ENCODE measurements at regions not wholly inside any gene's neighbourhood (a gene's known extent, or its start where the extent isn't known, plus 50 kb on each side); places are given as distances from the start of the nearest gene placed in this dataset.

DNA sequence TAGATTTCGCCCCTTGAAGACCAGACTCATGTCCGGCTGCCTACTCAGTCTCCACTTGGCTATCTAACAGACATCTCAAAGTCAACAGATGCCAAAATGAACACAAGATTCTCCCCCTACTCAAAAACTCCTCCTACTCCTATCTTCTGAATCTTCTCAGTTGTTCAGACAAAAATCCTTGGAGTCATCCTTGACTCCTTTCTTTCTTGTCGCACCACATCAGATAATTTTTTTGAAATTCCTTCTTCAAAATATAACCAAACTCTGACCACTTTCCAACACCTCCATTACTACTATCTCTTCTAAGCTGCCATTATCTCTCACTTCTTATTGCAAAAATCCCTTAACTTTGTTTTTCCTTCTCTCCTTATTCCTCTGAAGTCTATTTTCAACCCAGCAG is 141.9 kb upstream of the SLC7A14 start:
- DNase-seq = no peak

GRCh38 chr3:170726976-170727661 is 141.2 kb upstream of the SLC7A14 start:
- no peak for DNase-seq

- no peak for DNase-seq
These were observed 139.4 kb upstream of the SLC7A14 start for GRCh38 chr3:170725285-170725731.

DNA sequence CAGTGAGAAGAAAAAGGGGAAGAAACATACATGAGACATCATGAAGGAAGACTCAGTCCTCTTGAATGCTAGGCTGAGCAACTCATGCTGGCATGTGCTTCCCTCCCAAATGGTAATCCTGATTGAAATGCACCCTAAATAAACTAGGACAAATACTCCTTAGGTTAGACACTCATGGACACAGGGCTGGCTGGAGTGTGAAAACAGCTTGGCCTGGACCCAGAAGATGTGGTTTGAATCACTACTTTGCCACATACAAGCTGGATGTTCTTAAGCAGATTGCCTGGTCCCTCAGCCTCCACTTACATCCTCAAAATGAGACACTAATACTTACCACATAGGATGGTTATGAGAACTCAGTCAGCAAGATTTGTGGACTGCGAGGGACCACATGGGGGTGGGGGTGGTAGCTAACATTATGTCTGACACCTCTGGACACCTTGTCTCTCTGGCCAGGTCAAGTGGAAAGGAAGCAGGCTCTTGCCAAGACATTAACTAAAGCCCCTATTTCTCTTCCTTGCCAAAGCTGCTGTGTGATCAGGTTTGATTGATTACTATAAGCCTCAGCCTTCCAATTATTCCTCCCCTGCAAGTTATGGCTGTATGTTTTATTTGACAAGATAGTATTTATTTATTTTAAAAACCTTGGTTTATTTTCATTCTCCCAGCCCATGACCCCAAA is 138.9 kb upstream of the SLC7A14 start:
- no peak for DNase-seq

DNA sequence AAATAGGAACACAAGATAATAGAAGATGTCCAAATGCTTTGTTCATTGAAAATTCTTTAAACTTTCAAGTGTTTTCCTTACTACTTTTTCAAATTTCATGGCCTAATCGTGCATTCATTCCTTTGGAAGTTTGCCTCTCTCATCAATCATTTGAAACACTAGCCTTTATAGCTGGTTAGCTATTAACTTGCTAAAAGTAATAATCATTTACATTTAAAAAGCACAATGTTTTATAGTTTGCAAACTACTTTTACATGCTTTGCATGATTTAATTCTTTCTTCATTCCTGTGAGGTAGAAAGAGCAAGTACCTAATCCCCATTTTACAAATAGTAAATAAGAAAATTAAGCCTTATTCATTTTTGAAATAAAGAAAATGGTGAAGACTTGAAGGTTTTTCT is 137.4 kb upstream of the SLC7A14 start:
- no peak for DNase-seq

GRCh38 chr3:170721563-170721962 is 135.7 kb upstream of the SLC7A14 start:
- no peak for DNase-seq

DNA sequence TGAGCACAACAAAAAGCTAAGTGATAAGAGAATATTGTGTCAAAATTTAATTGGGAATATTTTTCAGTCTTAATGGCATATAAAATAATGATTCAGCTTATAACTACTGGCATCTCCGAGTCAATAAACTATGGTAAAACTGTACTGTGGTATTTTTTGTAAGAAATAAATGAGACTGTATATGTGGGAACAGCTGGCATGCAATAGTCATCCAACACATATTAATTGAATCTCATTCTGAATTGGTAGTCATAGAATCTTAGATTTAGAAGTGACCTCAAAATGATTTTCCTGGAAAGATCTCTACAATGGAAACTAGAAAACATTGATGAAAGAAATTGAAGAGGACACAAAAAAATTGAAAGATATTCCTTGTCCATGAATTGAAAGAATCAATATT is 133.4 kb upstream of the SLC7A14 start:
- no peak for DNase-seq

DNA sequence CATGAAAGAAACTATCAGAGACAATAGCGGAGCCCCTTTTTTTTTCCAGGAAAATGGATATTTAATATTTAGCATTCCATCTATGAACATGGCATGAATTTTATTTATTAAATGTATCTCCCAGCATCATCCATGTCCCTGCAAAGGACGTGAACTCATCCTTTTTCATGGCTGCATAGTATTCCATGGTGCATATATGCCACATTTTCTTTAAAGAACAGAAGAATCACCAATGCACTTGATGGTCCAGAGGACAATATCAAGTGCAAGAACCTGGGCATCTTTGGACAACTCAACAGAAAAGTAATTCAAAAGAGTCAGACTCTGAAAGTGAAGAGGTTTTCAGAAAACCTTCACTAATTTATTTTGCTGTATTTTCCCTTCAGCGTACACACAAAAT is 133.0 kb upstream of the SLC7A14 start:
- DNase-seq = no peak

DNA sequence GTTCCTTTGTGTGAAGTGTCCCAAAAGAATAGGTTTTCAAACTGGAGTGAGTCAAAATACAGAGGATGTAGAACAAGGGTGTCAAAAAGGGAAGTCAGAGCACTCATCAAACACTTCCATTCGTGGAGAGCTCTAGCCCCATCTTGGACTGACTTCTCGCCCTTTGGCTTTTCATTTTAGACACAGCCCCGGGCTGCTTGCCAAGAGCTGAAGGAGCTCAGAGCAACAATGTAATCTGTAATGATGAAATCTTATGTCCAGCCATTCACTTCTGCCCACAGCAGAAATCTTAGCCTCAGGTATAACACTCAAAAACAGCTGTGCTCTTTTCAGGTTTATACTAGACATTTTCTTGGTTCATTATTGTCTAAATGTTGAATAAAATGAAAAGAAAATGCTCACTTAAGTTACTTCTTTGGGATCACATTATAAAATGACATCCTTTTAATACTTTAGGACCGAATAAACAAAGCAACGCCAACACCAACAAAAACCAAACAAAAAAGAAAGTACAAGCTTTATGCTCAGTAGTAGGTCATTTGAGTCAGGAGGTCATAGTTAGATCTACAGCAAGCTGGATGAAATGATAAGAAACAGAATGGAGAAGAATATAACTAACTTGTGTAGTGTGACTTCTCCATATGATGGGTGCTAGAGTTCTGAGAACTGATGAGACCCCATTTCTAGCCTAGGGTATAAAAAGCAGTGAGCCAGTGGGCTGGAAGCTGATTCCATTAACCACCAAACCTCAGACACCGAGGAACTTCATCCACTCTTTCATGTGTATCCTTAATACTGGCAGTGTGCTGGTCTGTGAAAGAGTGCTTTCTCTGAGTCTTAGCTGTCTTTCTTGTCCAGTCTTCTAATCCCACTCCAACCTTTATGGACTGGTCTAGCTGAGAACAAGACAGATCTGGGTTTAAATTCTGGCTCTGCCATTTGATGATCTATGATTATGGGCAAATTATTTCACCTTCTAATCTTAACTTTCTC is 131.8 kb upstream of the SLC7A14 start:
- DNase-seq = no peak

DNA sequence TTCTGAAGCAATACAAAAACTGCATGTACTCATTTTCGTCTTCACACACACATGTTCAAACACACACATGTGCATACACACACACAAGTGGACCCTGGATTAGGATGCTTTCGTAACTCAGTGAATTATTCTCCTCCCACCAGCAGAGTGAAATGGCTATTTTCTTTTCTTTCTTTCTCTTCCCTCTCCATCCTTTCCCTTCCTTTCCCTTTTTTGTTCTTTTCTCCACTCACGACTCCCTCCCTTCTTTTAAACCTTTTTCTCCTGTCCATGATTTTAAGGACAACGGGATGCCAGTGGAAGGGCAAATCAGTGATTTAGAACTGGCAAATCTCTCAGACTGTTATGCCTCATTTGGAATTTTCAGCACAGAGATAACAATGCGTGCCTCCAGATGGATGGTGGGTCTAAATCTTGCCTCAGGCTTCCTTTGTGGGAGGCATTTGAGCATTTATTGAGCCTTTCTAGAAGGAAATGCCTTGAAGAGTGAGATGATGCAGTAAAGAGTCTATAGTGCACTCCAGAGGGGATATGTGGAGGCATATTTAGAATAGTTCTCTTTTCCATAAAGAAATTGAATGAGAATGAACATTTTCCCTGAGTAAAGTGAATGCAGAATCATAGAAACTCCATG is 130.4 kb upstream of the SLC7A14 start:
- no peak for DNase-seq

GRCh38 chr3:170714562-170715535 is 129.0 kb upstream of the SLC7A14 start:
- DNase-seq = no peak

GRCh38 chr3:170714122-170714521 is 128.2 kb upstream of the SLC7A14 start:
- DNase-seq = no peak

DNA sequence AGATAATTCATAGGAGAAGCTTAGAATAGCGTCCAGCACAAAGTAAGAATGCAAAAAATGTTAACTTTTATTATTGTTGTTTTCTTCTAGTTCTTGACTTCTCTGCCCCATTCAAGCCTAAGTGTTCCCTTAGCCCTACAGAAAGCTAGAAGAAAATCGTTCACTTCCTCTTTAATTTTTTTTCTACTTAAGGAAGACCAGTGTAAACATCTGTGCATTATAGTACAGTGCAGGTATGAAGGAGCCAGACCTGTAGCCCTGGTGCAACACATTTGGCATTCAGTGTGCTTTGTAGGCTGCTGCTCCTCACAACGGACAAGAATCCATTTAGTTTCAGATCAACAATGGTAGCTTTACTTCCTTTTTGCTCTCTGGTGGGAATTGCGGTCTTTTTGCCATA is 127.8 kb upstream of the SLC7A14 start:
- DNase-seq = no peak

DNA sequence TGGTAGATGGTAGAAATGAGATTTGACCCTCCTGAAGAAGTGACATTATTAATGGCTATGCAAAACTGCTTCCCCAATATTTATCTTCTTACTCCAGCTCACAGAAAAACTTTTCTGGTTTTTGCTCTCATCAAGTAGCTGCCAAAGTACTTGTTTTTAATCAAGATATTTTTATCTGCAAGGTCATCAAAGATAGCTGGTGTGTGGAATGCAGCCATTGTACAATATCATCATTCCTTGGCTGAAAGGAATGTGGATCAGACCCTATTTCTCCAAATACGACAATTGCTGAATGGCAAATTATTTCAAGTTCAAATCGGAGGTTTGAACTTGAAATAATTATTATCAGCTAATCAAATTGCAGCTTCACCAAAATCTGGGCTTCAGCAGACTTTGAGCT is 126.9 kb upstream of the SLC7A14 start:
- DNase-seq = no peak

- DNase-seq = no peak
These were observed 126.5 kb upstream of the SLC7A14 start for GRCh38 chr3:170712336-170712735.

DNA sequence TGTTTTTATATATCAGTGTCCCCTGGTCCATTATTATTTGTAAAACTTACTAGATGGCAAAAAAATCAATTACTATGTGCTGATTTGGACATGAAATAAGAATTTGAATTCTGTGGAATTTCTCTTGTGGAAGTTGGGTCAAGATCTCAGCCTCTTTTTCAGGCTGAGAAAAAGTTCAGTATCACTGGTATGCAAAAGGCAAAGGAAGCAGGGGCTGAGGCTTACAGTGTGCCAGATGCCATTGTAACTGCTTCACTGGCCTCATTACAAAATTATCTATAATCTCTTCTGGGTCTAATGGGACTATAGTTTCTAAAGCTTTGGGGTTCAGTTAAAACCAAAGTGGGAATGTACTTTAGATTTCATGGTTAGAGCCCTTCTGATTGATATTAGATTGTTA is 125.9 kb upstream of the SLC7A14 start:
- no peak for DNase-seq

DNA sequence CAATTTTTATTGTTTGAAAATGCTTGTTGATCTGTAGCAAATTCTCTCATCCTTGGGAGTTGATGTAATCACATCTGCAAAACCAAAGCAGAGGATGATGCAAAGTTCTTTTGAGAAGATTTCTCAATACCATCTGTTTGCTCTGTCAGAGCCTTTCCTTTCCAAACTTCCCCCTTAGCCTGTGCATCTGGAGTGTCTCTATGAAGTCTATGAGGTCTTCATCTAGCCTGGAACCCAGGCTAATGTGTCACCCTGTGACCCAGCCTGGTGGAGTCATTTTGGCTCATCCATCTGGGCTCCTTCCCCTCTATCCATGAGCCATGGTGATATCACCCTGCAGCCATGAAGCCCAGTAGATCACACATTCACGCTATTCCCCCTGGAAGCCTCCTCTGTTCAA is 123.2 kb upstream of the SLC7A14 start:
- DNase-seq = no peak

GRCh38 chr3:170707899-170708298 is 122.0 kb upstream of the SLC7A14 start:
- DNase-seq = no peak

DNA sequence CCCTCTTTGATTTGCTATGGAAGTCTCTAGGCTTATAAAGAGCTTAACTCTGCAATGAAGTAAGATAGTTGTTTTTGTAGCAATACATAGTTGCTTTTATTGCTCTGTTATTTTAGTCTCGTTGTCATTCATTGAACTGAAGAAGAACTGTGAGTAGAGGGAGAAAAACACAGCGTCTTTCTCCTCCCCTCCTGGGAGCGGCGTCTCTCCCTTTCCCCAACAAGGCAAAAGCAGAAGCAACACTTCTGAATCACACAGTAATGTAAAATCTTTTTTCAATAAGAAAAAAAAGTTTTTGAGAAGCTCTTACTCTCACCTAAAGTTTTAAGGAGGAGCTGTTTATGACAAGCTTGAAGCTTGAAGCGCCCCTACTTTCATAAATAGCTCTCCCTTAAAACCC is 119.3 kb upstream of the SLC7A14 start:
- no peak for DNase-seq

DNA sequence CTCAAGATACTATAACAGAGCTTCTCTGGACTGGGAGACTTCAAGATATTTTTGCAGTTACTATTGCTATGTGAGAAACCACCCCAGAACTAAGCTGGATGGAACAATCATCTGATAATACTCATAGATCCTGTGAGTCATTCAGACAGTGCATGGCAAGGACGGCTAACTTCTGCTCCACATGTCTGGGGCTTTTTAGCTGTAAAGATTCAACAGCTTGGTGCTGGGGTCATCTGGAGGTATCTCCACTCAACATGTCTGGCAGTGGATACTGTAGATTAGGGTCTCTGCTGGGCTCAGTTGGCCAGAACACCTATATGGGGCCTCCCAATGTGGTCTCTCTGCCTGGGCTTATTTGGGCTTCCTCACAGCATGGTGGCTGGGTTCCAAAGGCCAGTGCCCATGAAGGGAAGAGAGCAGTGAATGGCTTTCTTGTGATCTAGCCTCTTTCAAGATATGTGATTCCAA is 117.3 kb upstream of the SLC7A14 start:
- no peak for DNase-seq
